Panc1 (cell line): ENCODE measurements at regions not wholly inside any gene's neighbourhood (a gene's known extent, or its start where the extent isn't known, plus 50 kb on each side); places are given as distances from the start of the nearest gene placed in this dataset.

Experiments used
- SIN3A ChIP-seq: IDR thresholded peaks from 2 replicates; pipeline ENCODE4 v1.6.1; 2012; ENCODE audit warnings: low read depth, mild to moderate bottlenecking, low read length, moderate library complexity, borderline replicate concordance; ENCODE audit not compliant: insufficient read depth
- TF ChIP-seq, protein P1 (sequence below): fragments of 450-650 bp; IDR thresholded peaks from 2 replicates; pipeline ENCODE4 v1.5.1; 2017; ENCODE audit warnings: mild to moderate bottlenecking

DNA sequence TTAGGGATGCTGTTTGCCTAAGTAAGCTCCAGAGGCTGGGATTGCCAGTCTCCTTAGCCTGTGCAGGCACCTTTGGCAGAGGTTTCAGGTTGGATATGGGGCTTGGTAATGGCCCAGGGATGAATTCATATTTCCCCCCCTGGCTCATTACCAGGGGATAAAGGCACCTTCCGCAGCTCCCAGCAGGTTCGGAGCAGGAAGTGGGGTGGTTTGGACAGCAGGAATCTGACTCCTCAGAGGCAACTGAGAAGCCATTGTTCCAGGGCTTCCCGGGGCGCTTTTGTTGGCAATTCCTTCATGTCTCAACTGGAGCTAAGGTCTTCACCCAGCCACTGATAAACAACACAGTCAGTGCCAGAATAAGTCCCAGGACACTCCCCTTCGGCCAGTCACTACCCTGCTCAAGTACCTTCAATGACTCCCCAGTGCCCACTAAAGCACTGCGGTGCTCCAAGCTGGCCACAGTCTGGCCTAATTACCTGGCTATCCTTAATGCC, 85.3 kb upstream of the SLC6A6 start:
- TF ChIP-seq, protein P1, sequence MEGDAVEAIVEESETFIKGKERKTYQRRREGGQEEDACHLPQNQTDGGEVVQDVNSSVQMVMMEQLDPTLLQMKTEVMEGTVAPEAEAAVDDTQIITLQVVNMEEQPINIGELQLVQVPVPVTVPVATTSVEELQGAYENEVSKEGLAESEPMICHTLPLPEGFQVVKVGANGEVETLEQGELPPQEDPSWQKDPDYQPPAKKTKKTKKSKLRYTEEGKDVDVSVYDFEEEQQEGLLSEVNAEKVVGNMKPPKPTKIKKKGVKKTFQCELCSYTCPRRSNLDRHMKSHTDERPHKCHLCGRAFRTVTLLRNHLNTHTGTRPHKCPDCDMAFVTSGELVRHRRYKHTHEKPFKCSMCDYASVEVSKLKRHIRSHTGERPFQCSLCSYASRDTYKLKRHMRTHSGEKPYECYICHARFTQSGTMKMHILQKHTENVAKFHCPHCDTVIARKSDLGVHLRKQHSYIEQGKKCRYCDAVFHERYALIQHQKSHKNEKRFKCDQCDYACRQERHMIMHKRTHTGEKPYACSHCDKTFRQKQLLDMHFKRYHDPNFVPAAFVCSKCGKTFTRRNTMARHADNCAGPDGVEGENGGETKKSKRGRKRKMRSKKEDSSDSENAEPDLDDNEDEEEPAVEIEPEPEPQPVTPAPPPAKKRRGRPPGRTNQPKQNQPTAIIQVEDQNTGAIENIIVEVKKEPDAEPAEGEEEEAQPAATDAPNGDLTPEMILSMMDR: no peak
- no peak for TF ChIP-seq SIN3A
